NT2/D1 (cell line): ENCODE measurements at regions not wholly inside any gene's neighbourhood (a gene's known extent, or its start where the extent isn't known, plus 50 kb on each side); places are given as distances from the start of the nearest gene placed in this dataset.

Source experiments
- SUZ12 ChIP-seq: IDR thresholded peaks from 2 replicates; pipeline ENCODE4 v1.6.1; 2011; ENCODE audit not compliant: insufficient read length, insufficient read depth; ENCODE audit errors: extremely low read depth
- YY1 ChIP-seq: IDR thresholded peaks from 2 replicates; pipeline ENCODE4 v1.6.1; 2011; ENCODE audit not compliant: insufficient read length, insufficient read depth
- ZNF274 ChIP-seq: IDR thresholded peaks from 2 replicates; pipeline ENCODE4 v1.6.1; 2011; ENCODE audit warnings: mild to moderate bottlenecking, low read depth, low read length

DNA sequence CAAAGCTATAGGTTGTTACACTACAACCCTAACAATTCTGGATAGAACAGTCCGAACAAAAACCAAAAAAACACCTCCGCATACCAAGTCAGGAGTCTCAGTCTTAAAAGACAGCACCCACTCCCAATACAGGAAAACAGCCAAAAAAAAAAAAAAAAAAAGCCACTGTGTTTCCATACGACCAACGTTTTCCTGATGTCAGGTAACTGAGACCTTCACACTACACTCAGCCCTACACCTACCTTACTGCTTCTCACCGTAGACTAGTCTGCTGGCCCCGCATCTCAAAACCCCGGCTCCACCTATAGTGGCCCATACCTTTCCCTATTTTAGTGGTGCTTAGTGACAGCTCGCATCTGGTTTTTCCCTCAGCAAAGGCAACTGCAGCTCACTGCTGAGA, 339.5 kb upstream of the ADAMTS9 start:
- TF ChIP-seq YY1, result no peak
- TF ChIP-seq ZNF274, result no peak
- TF ChIP-seq SUZ12, result no peak
